BE2C (cell line): ENCODE measurements at regions not wholly inside any gene's neighbourhood (a gene's known extent, or its start where the extent isn't known, plus 50 kb on each side); places are given as distances from the start of the nearest gene placed in this dataset.

Experiments used
- DNase-seq: peaks from one replicate; pipeline ENCODE4 v3.0.0-alpha.2; 2020
- H3K27me3 ChIP-seq: fragments of 250-450 bp; sonication (Bioruptor Pico); 2 replicates; pipeline ENCODE4 v1.5.1; 2020; ENCODE audit warnings: mild to moderate bottlenecking
- H3K36me3 ChIP-seq: fragments of 250-450 bp; sonication (Bioruptor Pico); 2 replicates; pipeline ENCODE4 v1.5.1; 2020; ENCODE audit warnings: mild to moderate bottlenecking
- H3K4me1 ChIP-seq: fragments of 250-450 bp; sonication (Bioruptor Pico); 2 replicates; pipeline ENCODE4 v1.5.1; 2020
- H3K4me3 ChIP-seq: 2 replicates; pipeline ENCODE4 v1.5.1; 2011; ENCODE audit warnings: low read depth, low read length
- H3K9me3 ChIP-seq: fragments of 250-450 bp; sonication (Bioruptor Pico); 2 replicates; pipeline ENCODE4 v1.5.1; 2020
- TF ChIP-seq, protein P1 (sequence below): IDR thresholded peaks from 2 replicates; pipeline ENCODE4 v1.5.1; 2012; ENCODE audit warnings: mild to moderate bottlenecking, low read depth, low read length

GRCh38 chr6:40302856-40303454, 284.2 kb downstream of the LRFN2 start:
- Histone ChIP-seq H3K4me1 (peaks cover 4% of the 10 kb centered on the region; the same call in 1 of the 2 replicates), H3K9me3 (no peaks in the 10 kb centered on the region), H3K4me3 (no peak overlapping the region), H3K27me3 (no peaks in the 10 kb centered on the region), H3K36me3 (no peaks in the 10 kb centered on the region)
- TF ChIP-seq, protein P1, sequence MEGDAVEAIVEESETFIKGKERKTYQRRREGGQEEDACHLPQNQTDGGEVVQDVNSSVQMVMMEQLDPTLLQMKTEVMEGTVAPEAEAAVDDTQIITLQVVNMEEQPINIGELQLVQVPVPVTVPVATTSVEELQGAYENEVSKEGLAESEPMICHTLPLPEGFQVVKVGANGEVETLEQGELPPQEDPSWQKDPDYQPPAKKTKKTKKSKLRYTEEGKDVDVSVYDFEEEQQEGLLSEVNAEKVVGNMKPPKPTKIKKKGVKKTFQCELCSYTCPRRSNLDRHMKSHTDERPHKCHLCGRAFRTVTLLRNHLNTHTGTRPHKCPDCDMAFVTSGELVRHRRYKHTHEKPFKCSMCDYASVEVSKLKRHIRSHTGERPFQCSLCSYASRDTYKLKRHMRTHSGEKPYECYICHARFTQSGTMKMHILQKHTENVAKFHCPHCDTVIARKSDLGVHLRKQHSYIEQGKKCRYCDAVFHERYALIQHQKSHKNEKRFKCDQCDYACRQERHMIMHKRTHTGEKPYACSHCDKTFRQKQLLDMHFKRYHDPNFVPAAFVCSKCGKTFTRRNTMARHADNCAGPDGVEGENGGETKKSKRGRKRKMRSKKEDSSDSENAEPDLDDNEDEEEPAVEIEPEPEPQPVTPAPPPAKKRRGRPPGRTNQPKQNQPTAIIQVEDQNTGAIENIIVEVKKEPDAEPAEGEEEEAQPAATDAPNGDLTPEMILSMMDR: no peak
- DNase-seq: no peak

GRCh38 chr6:40299681-40300080, 287.5 kb downstream of the LRFN2 start:
- TF ChIP-seq, protein P1: no peak

DNA sequence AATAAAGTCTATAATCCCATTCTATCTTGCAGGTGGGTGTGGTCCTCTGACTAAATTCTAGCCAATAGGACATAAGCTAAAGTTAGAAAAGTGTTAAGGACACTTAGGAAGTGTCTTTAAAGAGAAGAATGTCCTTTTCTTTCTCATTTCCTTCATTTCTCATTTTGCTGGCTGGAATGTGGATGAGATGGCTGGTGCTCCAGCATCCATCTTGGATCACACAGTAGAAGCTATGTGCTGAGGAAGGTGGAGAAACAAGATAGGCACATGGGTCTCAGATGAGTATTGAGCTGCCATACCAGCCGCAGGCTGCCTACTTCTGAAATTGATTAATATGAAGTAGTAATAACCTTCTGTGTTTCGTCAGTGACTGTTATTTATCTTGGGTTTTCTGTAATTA, 289.0 kb downstream of the LRFN2 start:
- no peak for DNase-seq
- no peaks in the 10 kb centered on the region for H3K4me1 ChIP-seq
- no peaks in the 10 kb centered on the region for H3K9me3 ChIP-seq
- H3K36me3 ChIP-seq: no peaks in the 10 kb centered on the region
- H3K27me3 ChIP-seq: no peaks in the 10 kb centered on the region
- H3K4me3 ChIP-seq: no peak overlapping the region
- TF ChIP-seq, protein P1: no peak

More at GRCh38 chr6:40299681-40300080, 287.5 kb downstream of the LRFN2 start:
- Histone ChIP-seq H3K4me3 (no peak overlapping the region), H3K4me1 (peaks cover 4% of the 10 kb centered on the region; the same call in 1 of the 2 replicates), H3K9me3 (no peaks in the 10 kb centered on the region), H3K27me3 (no peaks in the 10 kb centered on the region), H3K36me3 (no peaks in the 10 kb centered on the region)
- no peak for DNase-seq

DNA sequence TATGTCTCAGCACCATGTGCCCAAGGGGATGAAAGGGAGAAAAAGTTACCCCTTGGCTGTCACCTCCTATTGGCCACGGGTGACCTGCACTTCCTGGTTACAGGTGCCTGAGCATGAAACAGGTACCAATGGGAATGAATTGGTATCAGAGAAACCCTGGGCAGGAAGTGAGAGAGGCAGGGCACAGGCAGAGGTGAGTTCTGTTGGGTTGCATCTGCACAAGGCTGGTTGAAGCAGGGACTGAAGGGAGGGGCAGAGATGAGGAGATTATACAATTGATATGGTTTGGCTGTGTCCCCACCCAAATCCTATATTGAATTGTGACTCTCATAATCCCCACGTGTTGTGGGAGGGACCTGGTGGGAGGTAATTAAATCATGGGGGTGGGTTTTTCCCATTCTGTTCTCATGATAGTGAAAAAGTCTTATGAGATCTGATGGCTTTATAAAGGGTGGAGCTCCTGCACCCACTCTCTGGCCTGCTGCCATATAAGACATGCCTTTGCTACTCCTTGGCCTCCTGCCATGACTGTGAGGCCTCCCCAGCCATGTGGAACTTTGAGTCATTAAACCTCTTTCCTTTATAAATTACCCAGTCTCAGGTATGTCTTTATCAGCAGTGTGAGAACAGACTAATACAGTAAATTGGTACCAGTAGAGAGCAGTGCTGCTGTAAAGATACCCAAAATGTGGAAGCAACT, 291.8 kb downstream of the LRFN2 start:
- Histone ChIP-seq H3K27me3 (no peaks in the 10 kb centered on the region), H3K36me3 (no peaks in the 10 kb centered on the region), H3K4me3 (no peak overlapping the region), H3K4me1 (no peaks in the 10 kb centered on the region), H3K9me3 (no peaks in the 10 kb centered on the region)
- TF ChIP-seq, protein P1: no peak
- DNase-seq: no peak

- Histone ChIP-seq H3K36me3 (no peaks in the 10 kb centered on the region), H3K27me3 (no peaks in the 10 kb centered on the region), H3K4me3 (no peak overlapping the region), H3K4me1 (no peaks in the 10 kb centered on the region), H3K9me3 (no peaks in the 10 kb centered on the region)
- no peak for DNase-seq
- TF ChIP-seq, protein P1: no peak
Observed at GRCh38 chr6:40293460-40294185, 293.5 kb downstream of the LRFN2 start.
